GM12872 (cell line): ENCODE measurements at regions not wholly inside any gene's neighbourhood (a gene's known extent, or its start where the extent isn't known, plus 50 kb on each side); places are given as distances from the start of the nearest gene placed in this dataset.

Experiments used
- CTCF ChIP-seq: IDR thresholded peaks from 3 replicates; pipeline ENCODE4 v1.5.1; 2011; ENCODE audit warnings: low read depth, mild to moderate bottlenecking, low read length, moderate library complexity; ENCODE audit not compliant: insufficient read depth

- TF ChIP-seq CTCF = no peak
Measured at GRCh38 chr2:6676241-6676640, 189.5 kb downstream of the CMPK2 start.

GRCh38 chr2:6676776-6677175, 188.9 kb downstream of the CMPK2 start:
- TF ChIP-seq CTCF = no peak

GRCh38 chr2:6679471-6679870, 186.2 kb downstream of the CMPK2 start:
- TF ChIP-seq CTCF = no peak

- no peak for TF ChIP-seq CTCF
Measured at GRCh38 chr2:6683516-6683915, 182.2 kb downstream of the CMPK2 start.

- TF ChIP-seq CTCF = no peak
Measured at GRCh38 chr2:6685447-6685846, 180.3 kb downstream of the CMPK2 start.

GRCh38 chr2:6692056-6692455, 173.7 kb downstream of the CMPK2 start:
- TF ChIP-seq CTCF = no peak

GRCh38 chr2:6692819-6693218, 172.9 kb downstream of the CMPK2 start:
- TF ChIP-seq CTCF = no peak

- no peak for TF ChIP-seq CTCF
Measured at GRCh38 chr2:6694555-6694954, 171.2 kb downstream of the CMPK2 start.
